KMS-11 (cell line): ENCODE measurements at regions not wholly inside any gene's neighbourhood (a gene's known extent, or its start where the extent isn't known, plus 50 kb on each side); places are given as distances from the start of the nearest gene placed in this dataset.

Source experiments
- H2AFZ ChIP-seq: fragments of 200-600 bp; sonication (generic); 2 replicates; pipeline ENCODE4 v1.6.1; 2016; ENCODE audit warnings: antibody characterized with exemption, mixed run types, low read depth
- H3K27ac ChIP-seq: fragments of 200-600 bp; sonication (generic); 2 replicates; pipeline ENCODE4 v1.6.1; 2016; ENCODE audit warnings: mild to moderate bottlenecking, mixed run types
- H3K27me3 ChIP-seq: fragments of 200-600 bp; sonication (generic); 2 replicates; pipeline ENCODE4 v1.6.1; 2017; ENCODE audit warnings: mild to moderate bottlenecking, low read depth, mixed run types, moderate library complexity; ENCODE audit not compliant: insufficient read depth
- H3K36me3 ChIP-seq: fragments of 200-600 bp; sonication (generic); 2 replicates; pipeline ENCODE4 v1.6.1; 2017; ENCODE audit warnings: mild to moderate bottlenecking, mixed run types; ENCODE audit not compliant: insufficient read depth
- H3K4me1 ChIP-seq: fragments of 200-600 bp; sonication (generic); 2 replicates; pipeline ENCODE4 v1.6.1; 2016; ENCODE audit warnings: mild to moderate bottlenecking, low read depth, mixed run types; ENCODE audit not compliant: poor library complexity, severe bottlenecking
- H3K4me2 ChIP-seq: fragments of 200-600 bp; sonication (generic); 2 replicates; pipeline ENCODE4 v1.7.0; 2016; ENCODE audit warnings: mild to moderate bottlenecking, mixed run types
- H3K4me3 ChIP-seq: fragments of 200-600 bp; sonication (generic); IDR thresholded peaks from 2 replicates; pipeline ENCODE4 v1.6.1; 2017; ENCODE audit warnings: low read depth, low read length, mixed read lengths; ENCODE audit not compliant: insufficient read depth
- H3K79me2 ChIP-seq: fragments of 200-600 bp; sonication (generic); 2 replicates; pipeline ENCODE4 v1.6.1; 2016; ENCODE audit warnings: low read depth, mixed run types; ENCODE audit not compliant: insufficient read depth
- H3K9ac ChIP-seq: fragments of 200-600 bp; sonication (generic); 2 replicates; pipeline ENCODE4 v1.6.1; 2016; ENCODE audit warnings: mild to moderate bottlenecking, mixed run types
- H4K20me1 ChIP-seq: fragments of 200-600 bp; sonication (generic); 2 replicates; pipeline ENCODE4 v1.6.1; 2016; ENCODE audit warnings: mild to moderate bottlenecking, mixed run types; ENCODE audit not compliant: insufficient read depth
- CTCF ChIP-seq: fragments of 200-600 bp; sonication (generic); conservative IDR thresholded peaks from 2 replicates; pipeline ENCODE4 v1.6.1; 2017; ENCODE audit warnings: low read depth, mild to moderate bottlenecking, antibody characterized with exemption, low read length, moderate library complexity, mixed read lengths

DNA sequence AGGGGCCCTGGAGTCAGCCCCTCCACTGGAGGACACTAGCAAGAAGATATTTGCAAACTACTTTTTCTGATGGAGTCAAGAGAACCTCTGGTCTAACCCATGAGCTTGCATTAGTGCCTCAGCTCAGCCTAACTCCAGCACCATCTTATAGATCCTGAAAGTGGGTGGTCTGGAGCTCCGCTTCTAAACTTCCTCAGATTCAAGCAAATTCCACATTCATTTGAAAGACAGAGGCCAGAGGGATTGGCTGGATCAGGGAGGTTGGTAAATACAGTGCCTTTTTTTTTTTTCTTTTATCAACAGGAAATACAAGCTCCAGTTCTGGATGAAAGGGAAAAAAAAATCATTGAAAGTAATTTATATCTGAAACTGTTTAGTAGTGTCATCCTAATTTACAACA, 99.9 kb downstream of the ENC1 start:
- H3K9ac ChIP-seq, result no peak overlapping the region
- H3K4me1 ChIP-seq, result no peaks in the 10 kb centered on the region
- no peak overlapping the region for H3K4me3 ChIP-seq
- no peak for TF ChIP-seq CTCF
- no peaks in the 10 kb centered on the region for H4K20me1 ChIP-seq
- no peaks in the 10 kb centered on the region for H3K27me3 ChIP-seq
- no peaks in the 10 kb centered on the region for H3K36me3 ChIP-seq
- H3K79me2 ChIP-seq, result no peaks in the 10 kb centered on the region
- no peak overlapping the region for H2AFZ ChIP-seq
- H3K4me2 ChIP-seq, result no peak overlapping the region
- no peak overlapping the region for H3K27ac ChIP-seq

DNA sequence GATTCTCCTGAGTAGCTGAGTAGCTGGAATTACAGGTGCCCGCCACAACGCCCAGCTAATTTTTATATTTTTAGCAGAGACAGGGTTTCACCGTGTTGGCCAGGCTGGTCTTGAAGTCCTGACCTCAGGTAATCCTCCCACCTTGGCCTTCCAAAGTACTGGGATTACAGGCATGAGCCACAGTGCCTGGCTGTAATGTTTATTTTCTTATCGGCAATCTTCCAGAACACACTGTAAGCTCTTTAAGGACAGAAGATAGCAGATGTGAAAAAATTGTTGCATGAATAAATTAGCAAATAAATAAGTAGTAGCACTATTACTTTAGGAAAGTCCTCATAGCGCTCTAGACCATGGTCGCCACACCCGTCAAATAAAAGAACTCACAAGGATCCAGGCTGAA, 100.5 kb downstream of the ENC1 start:
- H3K36me3 ChIP-seq, result no peaks in the 10 kb centered on the region
- H2AFZ ChIP-seq, result no peak overlapping the region
- no peak overlapping the region for H3K4me3 ChIP-seq
- H4K20me1 ChIP-seq, result no peaks in the 10 kb centered on the region
- H3K79me2 ChIP-seq, result no peaks in the 10 kb centered on the region
- no peak overlapping the region for H3K4me2 ChIP-seq
- H3K9ac ChIP-seq, result no peak overlapping the region
- no peak overlapping the region for H3K27ac ChIP-seq
- no peak for TF ChIP-seq CTCF
- no peaks in the 10 kb centered on the region for H3K4me1 ChIP-seq
- H3K27me3 ChIP-seq, result no peaks in the 10 kb centered on the region

- Histone ChIP-seq H3K4me2 (no peak overlapping the region), H3K27me3 (no peaks in the 10 kb centered on the region), H2AFZ (no peak overlapping the region), H3K4me1 (no peaks in the 10 kb centered on the region), H3K9ac (no peak overlapping the region), H3K79me2 (no peaks in the 10 kb centered on the region), H3K27ac (no peak overlapping the region), H3K36me3 (no peaks in the 10 kb centered on the region), H3K4me3 (no peak overlapping the region), H4K20me1 (no peaks in the 10 kb centered on the region)
- no peak for TF ChIP-seq CTCF
Measured at GRCh38 chr5:74538206-74538661, 102.3 kb downstream of the ENC1 start.

GRCh38 chr5:74536658-74537057, 103.9 kb downstream of the ENC1 start:
- no peak overlapping the region for H3K4me3 ChIP-seq
- no peaks in the 10 kb centered on the region for H4K20me1 ChIP-seq
- H3K27me3 ChIP-seq, result no peaks in the 10 kb centered on the region

More at GRCh38 chr5:74536658-74537057, 103.9 kb downstream of the ENC1 start:
- Histone ChIP-seq H3K9ac (no peak overlapping the region), H2AFZ (no peak overlapping the region), H3K79me2 (no peaks in the 10 kb centered on the region), H3K4me2 (no peak overlapping the region), H3K27ac (no peak overlapping the region), H3K4me1 (no peaks in the 10 kb centered on the region), H3K36me3 (no peaks in the 10 kb centered on the region)
- TF ChIP-seq CTCF, result no peak
